OCI-LY7 (cell line): ENCODE measurements at regions not wholly inside any gene's neighbourhood (a gene's known extent, or its start where the extent isn't known, plus 50 kb on each side); places are given as distances from the start of the nearest gene placed in this dataset.

ENCODE experiments used
- CTCF ChIP-seq: fragments of 200-600 bp; sonication (generic); conservative IDR thresholded peaks from 2 replicates; pipeline ENCODE4 v1.5.1; 2014; ENCODE audit warnings: mild to moderate bottlenecking, antibody characterized with exemption, low read length, moderate library complexity, mixed read lengths
- EZH2phosphoT487 ChIP-seq: fragments of 200-600 bp; sonication (generic); IDR thresholded peaks from 2 replicates; pipeline ENCODE4 v1.6.1; 2018; ENCODE audit warnings: low read depth, borderline replicate concordance, mild to moderate bottlenecking, mixed run types, antibody characterized with exemption, low read length, moderate library complexity, mixed read lengths

GRCh38 chr2:122395687-122396086, 640.2 kb downstream of the TSN start:
- TF ChIP-seq CTCF (no peak), EZH2phosphoT487 (no peak)
